Germinal center (tissue), 1 donor: ENCODE measurements at regions not wholly inside any gene's neighbourhood (a gene's known extent, or its start where the extent isn't known, plus 50 kb on each side); places are given as distances from the start of the nearest gene placed in this dataset.
"Not testable (repeated sequence)": the region's sequence is repeated elsewhere in the genome, so short reads cannot be mapped to it uniquely, and the experiment has no call there.

Source experiments
- DNase-seq: peaks from one replicate; pipeline ENCODE4 v3.0.0; 2012; ENCODE audit warnings: mixed read lengths, low spot score

DNA sequence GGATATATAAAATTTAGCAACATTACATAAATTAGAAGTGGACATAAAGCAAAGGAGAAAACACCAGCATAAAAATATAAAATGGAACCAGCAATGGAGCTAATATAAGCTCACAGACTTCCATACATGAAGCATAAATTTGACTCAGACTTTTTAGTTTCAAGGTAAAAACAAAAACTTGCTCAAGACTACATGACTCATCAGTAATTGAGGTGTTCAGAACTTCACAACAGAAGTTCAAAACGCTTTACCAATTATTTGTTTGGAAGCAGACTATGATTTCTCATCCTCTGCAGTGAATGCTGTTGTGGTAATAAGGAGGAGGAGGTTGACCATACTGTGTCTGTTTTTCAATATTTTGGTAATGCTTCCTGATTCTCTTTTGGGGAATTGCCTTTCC lies 192.0 kb upstream of the MEIS1 start:
- not testable (repeated sequence) for DNase-seq

DNA sequence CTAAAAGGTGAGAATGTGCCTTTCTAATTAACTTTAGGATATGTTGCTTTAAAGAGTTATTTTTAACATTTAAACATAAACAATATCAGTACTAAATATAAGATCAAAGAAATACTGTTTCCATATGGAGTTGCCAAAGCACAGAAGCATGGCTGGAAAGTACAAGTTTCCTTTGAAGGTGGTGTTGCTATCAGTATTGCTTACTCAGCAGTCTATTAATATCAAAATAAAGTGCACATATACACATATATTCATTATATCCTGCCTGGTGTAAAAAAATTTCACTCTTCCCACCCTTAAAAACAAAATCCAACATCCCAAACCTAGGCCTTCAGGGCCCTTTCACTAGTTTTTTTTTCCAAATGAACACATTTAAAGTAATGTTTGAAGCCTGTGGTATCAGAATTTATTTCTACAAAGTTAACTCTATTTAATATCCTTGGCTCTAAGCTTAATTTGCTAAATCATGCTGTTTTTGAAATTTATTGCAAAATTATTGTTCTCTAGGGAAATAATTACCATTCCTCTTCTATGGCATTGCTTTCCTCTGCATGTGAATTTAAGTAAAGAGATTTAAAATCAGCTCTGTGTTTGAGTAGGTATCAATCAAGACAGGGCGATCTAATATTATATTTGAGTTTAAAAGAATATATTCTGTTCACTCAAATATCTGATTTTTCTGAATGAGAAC lies 192.7 kb upstream of the MEIS1 start:
- DNase-seq = no peak

DNA sequence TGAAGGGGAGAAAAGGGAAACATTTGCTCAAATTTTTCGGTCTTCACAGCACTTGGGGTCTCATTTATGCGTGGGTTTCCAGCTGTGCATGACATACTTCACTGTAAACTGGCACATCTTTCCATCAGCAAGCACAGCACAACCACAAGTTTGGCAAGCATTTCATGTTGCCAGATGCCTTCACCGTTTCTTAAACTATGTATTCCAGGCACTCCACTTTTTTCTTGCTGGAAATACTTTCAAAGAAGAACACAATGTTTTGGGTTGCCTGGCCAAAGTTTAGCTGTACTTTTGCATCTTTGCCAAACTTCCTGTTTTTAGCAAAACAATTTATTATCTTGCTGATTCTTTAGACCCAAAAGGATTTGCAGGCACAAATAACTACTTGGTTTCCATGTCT lies 194.6 kb upstream of the MEIS1 start:
- DNase-seq = no peak

DNA sequence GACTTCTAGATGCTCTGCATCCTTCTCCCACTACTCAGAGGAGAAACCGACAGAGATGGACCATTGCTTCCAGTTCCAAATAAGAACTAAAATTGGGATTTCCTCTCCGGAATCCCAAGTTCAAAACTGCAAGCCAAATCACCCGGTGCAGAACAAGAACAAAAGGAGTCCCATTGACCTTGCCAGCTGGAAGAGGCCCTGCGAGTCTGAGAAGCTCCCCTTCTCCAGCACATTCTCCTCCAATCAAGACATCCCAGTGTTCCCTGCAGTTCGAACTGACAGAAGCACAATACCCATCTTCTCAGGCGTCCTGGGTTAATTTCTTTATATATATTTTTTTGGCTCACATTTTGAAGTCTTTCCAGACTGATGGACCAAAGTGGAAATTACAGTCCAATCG lies 195.3 kb upstream of the MEIS1 start:
- no peak for DNase-seq

DNA sequence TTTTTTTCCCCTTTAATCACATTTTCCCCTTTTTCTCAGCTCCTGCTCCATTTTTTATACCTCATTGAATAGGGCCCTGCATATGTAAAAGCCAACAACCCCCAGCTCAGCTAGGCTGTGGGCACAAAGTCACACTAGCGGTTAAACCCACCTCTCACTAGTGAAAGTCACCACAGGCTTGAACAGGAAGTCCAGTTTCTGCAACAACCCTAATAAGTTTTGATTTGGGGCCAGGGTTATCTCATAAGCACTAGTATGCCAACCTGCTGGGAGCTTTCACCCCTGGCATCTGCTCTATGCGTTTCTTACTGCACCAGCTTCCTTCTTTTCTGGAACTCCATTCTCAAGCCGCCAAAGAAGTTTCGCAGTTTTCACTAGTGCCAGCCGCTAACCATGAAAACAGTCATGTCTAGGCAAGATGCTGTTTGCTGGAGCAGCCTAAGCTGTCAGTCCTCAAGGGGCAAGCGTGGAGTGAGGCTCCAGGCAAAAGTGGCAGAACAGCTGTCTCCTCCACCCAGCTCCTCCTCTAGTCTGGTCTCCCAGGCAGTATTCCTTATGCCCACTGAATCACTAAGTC lies 197.0 kb upstream of the MEIS1 start:
- no peak for DNase-seq

DNA sequence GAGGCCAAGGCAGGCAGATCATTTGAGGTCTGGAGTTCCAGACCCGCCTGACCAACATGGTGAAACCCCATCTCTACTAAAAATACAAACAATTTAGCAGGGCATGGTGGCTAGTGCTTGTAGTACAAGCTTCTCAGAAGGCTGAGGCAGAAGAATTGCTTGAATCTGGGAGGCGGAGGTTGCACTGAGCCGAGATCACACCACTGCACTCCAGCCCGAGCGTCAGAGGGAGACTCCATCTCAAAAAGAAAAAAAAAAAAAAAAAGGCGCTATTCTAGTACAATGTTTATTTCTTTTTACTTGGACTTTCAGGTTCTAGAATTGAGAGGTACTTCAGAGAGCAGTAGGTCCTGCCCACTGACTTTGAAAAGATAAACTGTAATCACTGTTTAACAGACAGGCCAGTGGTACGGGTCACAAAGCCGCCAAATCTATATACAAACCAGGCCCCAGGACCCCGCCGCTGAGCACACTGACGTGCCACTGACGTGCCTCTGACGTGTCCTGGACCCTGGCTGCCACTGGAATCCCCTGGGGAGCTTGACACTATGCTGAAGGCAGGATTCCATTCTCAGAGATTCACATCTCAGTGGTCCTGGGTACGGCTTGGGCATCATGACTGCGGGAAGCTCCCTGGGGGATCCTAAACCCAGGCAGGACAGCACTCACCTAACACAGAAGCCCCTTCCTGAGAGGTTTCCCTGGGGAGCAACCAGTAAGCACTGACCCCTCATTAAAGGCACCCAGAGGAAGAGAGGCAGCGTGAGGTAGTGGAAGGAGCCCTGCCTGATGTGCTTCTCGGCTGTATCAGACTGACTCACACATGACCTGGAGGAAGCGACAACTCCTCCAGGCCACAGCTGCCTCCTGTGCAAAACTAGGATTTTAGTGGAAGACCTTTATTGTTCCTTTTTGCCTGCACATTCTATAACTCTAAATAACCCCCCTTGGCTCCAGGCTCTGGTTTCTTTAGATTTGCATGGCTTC lies 197.8 kb upstream of the MEIS1 start:
- no peak for DNase-seq

DNA sequence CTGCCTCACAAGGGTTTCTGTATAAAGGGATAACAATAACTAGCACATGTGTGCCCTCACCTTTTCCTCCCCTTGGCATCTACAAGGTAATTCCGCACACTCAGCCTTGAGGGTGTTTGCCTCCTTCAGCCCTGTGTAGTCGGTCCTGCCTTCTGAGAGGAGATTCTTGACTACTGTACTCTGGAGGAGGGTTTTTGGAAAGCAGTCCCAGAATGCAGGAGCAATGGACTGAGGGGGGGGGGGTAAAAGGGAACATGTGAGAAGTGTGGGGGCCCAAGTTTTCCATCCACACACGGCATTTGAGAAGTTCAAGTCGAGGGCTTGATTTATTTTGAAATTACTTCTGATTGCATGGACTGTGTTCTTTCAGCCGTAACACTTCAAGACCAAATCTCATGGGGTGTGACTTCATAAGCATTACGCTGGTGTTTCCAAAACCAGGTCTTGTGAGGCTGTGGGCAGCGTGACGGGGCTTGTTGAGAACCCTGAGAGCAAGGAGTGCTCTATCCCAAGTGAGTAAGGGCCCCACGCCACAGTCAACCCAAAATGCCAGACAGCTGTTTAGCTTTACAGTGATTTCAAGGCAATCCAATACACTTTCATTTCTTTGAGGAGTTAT lies 198.7 kb upstream of the MEIS1 start:
- DNase-seq = no peak

DNA sequence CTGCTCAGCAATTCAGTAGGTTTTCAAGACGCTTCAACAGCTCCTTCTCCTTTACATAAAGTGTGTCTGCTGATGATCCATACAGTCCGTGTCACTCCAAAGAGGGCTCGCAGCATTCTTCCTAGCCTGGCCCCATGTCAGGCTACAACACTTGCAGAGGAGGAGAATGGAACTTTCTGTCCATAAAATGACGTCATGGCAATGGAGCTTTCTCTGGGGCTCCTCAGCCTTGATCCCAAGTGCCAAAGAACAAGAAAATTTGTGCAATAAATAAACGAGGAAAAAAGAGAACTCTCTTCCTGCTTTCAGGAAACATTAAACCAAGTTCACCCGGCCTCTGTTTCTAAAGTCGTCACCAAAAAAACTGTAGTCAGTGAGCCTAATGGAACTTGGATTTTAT lies 199.5 kb upstream of the MEIS1 start:
- DNase-seq = no peak

DNA sequence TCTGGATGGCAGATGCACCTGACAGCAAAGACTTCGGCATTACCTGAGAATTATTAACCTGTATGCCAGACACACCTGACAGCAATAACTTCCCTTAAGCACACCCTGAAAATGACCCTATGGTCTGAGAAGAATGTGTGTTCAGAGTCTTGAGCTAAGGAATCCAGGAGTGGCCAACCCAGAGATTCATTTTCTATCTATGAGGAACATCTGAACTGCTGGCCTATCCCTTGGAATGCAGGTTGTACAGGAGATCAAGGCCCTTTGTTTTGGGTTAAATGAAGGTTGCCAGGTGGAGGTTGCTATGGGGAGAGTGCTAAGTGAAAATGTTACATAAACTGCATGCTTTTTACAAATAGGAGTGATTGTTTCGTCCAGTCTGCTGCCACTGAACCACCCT lies 200.9 kb upstream of the MEIS1 start:
- DNase-seq = no peak

DNA sequence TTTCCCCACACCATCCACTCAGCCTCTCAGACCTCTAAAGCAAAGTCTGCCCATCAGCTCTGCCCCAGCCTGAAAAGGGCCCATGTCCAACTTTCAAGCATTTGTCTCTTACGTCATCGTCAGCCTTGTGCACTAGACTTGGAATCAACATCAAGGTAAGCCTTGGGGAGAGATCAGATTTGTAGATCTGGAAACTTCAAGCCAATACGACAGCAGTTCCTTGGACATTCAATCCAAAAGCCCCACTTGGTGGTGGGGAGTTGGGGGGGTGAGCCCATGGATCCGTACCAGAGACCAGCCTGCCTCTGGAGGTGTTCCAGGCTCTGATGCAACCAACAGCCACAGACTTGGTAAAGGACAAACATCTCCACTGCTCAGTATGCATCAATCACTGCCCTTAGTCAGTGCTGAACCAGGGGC lies 206.8 kb upstream of the MEIS1 start:
- no peak for DNase-seq

DNA sequence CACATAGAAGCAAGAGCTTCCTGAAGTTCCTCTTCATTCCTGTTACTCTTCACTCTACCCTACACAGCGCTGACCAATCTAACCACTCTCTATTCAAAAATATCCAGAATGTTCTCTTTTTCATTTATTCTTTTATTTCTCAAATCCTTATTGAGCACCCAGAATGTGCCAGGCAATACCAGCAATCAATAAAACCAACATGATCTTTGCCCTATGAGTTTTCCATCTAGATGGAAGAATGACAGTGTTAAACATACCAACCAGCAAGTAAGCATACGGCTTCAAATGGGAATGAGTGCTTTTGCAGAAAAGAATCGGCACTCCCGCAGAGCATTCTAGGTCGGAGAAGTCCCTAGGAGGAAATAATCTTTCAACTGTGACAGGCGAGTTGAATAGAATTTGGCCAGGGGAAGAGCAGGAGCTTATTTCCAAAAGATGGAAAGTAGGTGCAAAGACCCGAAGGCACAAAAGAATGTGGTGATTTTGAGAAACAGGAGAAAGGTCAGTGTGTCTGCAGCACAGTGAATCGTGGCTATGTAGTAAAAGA lies 217.8 kb upstream of the MEIS1 start:
- no peak for DNase-seq

DNA sequence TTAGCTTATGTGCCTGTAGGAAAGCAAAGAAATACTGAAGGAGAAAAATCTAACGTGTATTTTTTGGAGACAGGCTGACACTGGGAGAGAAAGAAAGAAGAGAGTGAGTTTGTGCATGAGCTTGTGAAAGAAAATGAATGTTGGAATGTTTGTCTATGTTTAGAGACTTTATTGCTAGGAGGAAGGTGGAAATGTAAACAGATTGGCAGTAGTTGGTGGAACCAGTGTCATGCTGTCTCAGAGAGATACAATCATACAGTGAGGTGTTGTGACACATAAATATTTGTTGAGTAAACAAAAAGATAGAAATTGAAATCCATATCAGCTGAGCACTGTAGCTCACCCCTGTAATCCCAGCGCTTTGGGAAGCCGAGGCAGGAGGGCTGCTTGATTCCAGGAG lies 222.2 kb upstream of the MEIS1 start:
- no peak for DNase-seq

DNA sequence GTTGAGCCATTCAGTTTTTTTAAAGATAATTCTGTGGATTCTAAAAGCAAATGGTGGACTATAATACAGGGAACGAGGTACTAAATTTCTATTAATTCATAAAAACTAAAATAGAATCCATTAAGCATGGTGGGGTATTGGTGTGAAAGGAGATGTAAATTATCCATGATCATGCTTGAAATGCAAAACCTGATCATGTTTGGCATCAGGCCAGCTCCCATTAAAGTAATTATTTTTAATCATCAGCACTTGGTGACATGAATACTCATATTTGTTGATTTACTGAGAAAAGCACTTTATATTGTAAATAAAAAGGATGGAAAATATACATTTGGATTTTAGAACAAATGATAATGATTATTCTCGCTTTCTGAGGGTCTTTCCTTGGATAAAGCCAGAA lies 232.3 kb upstream of the MEIS1 start:
- DNase-seq = no peak

DNA sequence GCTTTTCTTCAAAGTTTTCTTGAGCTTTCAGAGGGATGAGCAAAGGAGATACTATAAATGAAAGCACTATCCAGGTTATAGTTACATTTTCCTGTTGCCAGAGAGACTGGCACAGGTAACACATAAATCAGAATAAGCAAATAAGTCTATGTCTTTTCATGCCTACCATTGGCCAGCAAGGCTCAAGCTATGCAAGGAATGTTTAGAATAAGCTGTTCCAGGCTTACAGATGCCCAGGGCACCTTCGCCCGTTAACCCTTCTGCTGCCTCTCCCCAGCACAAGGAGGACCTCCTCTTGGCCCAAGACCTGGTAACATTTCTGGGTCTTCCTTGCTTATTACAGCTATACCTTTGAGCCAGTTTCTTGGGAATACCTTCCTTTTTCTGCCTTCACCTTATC lies 233.7 kb upstream of the MEIS1 start:
- no peak for DNase-seq

DNA sequence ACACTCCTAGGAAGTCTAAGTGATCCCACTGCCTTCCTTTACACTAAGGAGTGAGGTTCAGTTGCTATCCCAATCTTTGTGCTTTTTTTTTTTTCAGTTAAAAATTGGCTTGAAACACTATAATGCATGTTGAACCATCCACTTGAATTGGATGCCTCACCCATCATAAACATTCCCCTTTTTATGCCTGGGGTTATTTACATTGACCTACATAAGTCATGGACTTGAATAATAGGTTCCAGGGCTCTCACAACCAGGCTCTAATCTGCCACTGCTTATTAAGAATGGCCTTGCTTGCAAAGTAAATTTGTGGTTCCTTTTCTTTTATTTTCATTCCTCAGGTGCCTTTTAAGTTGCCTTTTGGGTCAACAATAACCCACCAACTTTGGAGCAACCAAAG lies 236.1 kb upstream of the MEIS1 start:
- DNase-seq = no peak

DNA sequence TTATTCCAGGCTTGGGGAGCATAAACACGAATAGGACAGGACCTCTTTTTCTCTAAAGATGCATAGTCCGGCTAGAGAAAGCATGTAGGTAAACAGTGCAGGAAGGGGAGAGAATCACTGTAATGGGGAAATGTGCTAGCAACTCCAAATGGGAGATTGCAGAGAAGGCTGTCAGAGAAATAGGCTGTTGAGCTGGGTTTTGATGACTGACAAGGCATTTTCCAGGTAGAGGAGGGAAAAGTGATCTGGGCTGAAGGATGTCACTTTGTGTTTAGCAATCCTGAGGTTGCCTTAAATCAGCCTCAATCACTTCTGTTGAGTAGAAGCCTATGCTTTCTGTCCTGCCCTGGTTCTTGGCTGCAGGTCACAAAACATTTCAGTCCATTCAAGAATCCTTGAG lies 242.0 kb upstream of the MEIS1 start:
- DNase-seq = no peak

DNA sequence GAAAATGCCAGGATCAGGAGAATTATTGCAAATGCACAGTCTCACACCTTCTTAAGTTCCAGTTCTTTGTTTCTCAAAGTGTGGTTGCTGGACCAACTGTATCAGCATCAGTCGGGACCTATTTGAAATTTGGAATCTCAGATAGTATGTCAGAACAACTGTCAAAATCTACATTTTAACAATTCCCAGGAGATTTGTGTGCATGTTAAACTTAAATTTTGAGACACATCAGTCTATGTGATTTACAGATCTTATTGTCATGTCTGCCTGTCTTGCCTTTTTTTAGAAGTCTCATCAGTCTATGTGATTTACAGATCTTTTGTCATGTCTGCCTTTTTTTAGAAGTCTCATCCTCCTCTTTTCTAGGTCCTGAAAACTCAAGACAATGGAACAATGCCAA lies 243.6 kb upstream of the MEIS1 start:
- no peak for DNase-seq

DNA sequence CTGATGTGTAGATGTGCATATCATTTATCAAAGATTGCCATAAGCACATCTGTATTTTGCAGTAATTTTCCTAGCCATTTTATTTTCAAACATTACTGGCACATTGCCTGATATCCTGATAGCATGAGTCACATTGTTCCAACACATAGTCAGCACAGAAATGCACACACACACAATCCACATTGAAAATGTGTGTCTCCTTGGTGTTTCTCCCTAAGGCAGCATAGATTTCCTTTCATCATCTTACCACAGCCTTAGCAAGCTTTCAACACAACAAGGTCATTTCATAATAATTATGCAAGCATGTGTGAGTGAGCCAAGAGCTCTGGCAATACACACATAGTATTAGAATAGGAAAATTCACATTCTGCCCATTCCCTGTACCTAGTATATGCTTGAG lies 245.4 kb upstream of the MEIS1 start:
- DNase-seq = no peak

DNA sequence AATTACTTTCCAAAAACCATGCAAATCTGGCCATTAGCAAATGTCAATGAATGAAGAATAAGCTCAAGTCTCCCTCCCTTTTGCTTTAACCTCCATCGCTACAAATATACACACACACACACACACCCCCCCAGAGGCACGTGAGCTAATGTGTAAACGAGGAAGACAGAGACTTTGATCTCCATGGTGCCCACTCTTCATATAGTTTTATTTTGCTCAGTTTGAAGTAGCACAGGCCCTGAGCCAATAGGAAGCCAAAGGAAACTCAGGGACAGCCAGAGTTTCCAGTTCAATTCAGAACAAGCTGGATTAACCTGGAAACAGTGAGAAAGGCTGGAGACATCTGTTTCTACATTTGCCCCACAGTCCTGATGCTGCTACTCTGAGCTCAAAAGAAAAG lies 248.4 kb upstream of the MEIS1 start:
- DNase-seq = no peak

DNA sequence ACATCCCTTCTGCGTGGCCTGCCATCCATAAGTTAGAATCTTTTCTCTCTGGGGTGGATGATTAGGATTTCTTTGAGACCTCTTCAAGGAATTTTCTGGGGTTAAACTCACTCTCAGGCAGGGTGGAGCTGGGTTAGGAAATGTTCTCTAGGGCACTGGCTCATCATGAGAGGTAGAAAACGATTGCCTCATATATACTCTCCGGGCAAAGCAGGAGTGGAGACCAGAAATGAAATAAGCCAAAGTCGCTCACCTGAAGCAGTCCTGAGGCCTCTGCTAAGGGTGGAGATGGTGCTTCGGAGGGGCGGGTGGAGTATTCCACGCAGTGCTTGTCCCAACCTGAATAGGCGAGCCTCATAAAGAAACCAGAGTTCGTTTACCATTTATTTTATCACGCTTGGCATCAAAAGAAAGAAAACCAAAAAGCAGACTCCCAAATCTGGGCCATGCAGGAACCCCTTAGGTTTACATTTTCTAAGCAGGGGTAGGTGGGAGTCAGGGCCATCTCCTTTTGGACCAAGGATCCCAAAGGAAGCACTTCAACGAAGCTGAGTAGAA lies 249.3 kb upstream of the MEIS1 start:
- DNase-seq = no peak

DNA sequence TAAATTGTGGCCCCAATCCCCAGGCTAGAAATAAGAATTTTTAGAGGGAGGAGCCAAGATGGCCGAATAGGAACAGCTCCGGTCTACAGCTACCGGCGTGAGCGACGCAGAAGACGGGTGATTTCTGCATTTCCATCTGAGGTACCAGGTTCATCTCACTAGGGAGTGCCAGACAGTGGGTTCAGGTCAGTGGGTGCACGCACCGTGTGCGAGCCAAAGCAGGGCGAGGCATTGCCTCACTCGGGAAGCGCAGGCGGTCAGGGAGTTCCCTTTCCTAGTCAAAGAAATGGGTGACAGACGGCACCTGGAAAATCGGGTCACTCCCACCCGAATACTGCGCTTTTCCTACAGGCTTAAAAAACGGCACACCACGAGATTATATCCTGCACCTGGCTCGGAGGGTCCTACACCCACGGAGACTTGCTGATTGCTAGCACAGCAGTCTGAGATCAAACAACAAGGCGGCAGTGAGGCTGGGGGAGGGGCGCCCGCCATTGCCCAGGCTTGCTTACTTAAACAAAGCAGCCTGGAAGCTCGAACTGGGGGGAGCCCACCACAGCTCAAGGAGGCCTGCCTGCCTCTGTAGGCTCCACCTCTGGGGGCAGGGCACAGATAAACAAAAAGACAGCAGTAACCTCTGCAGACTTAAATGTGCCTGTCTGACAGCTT lies 257.7 kb upstream of the MEIS1 start:
- not testable (repeated sequence) for DNase-seq
